ENCODE measurements at regions not wholly inside any gene's neighbourhood (a gene's known extent, or its start where the extent isn't known, plus 50 kb on each side); places are given as distances from the start of the nearest gene placed in this dataset.
"Not testable (repeated sequence)": the region's sequence is repeated elsewhere in the genome, so short reads cannot be mapped to it uniquely, and the experiment has no call there.

DNA sequence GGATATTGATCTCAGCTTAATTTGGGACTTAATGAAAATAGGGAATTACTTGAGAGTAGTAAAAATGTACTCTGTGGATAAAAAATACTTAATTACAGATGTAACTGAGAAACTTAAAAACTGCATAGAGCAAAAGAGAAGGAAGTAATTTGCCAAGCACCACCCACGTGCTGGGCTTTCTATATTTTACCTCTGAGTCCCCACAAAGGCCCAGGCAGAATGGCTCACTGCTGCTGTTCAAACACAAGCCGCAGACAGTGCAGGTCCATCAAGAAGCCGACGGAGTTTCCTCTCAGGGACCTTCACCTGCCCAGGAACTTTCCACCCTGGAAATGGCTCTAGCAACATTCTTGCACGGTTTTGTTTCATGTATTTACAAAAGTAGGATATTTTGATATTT, 77.2 kb upstream of the TRPM1 start:
- DNase-seq (ENCODE audit: low read depth in 1 of 2, low spot score in 1 of 2) = no peak

DNA sequence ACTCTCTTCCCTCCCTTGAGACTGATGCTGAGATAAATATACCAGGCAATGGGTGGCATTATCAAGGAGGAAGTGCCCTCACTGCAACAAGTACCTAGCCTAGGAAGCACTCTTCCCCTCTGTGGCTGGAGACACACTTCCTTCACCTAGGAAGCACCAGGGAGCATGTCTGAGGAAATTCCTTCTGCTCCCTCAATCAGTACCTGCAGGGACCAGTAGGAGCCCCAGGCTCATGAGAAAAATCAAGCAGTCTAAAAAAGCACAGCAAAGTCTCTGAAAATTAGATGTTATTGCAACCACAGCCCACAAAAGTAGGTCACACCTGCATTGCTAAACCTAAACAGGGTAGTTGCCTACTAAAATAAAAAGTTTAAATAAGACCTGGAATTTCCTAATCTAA, 78.2 kb upstream of the TRPM1 start:
- no peak for DNase-seq (ENCODE audit: low read depth in 1 of 2, low spot score in 1 of 2)

DNA sequence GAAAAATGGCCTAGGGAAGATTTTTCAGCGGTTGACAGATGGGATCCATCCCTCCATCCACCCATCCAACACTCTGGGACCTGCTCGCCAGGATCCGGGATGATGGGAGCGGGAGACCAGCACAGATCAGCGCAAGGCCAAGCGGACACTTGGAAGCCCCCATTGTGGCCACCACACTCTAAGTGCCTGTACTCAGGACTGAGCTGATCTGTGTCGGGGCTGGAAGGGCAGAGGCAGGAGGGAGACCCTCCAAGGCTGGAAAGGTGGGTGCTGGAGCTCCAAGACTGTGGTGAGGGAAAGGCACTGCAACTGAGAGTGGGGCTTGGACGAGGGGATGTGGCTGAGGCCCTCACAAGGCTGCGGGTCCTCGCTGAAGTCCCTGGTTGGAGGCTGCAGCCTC, 91.8 kb upstream of the TRPM1 start:
- no peak for DNase-seq (ENCODE audit: low read depth in 1 of 2, low spot score in 1 of 2)

DNA sequence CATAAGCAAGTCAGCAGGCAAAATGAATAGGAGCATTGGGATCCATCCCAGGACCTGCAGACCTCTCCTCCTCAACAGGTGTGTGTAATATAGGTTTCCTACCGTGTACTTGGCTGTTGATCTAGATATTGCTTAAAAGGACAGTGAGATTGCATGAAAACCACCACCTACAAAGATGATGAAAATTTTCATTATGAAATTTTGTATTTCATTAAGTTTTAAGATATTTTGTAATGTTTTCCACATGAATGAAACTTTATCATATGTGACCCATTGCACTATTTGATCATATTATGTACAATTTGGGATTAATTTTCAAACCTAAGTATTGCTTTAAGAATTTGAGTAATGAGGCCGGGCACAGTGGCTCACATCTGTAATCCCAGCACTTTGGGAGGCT, 94.3 kb upstream of the TRPM1 start:
- DNase-seq (ENCODE audit: low read depth in 1 of 2, low spot score in 1 of 2) = no peak

DNA sequence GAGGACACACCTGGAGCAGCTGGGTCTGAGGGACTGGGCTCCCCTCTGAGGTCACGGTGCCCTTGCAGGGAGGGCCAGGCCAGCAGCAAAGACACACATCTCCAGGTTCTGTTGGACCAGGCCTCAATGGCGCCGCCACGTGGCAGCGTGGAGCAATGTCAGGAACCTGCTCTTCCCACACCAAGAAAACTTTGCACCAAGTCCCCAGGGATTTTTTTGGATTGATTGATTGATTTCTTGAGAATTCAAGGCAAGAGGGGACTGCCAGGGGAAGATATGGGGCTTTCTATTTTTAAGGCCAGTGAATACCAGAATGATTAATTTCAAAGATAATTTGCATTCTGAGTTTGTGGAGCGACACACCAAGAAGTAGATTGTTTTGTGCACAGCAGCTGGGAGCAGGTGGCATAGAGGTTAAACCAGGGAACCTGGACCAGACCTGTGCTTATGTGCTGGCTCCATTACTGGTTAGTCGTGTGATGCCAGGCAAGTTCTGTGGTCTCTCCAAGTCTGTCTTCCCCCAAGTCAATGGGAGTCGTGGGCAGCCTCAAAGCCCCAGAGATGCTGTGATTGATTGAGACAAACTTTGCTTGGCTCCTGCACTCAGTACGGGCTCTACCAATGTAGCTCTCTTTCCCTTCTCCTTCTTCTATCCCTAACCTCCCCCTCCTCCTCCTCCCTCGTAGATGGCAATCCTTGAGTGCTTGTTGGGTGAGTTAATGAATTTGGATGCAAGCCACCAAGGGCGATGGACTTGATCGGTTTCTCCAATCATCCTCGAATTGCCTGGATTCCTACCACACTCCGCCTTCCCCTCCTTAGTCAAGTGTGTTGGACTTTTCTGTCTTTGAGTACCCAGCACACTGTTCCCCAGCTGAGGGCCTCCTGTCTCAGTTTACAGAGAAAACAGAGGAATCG, 96.2 kb upstream of the TRPM1 start:
- DNase-seq (ENCODE audit: low read depth in 1 of 2, low spot score in 1 of 2) = no peak

DNA sequence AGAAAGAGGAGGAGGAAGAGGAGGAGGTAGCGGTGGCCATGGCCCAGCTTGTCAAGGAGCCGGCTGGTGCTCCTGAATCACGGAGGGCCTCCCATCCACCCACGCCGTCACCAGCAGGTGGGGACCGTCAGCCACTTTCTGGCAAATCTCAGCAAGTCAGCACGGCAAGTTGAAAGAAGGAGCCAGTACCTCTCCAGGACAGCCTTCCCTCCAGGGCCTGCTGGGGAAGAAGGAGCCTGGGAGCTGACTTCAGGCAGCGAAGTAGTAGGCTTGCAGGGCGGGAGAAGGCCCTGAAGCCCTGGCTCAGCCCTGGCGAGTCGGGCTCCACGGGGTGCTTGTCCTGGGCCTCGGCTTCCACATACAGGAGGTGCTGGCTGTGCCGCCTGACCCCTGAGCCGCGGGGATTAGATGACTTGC, 99.2 kb upstream of the TRPM1 start:
- DNase-seq (ENCODE audit: low read depth in 1 of 2, low spot score in 1 of 2) = peak; percentile 39 to 43

DNA sequence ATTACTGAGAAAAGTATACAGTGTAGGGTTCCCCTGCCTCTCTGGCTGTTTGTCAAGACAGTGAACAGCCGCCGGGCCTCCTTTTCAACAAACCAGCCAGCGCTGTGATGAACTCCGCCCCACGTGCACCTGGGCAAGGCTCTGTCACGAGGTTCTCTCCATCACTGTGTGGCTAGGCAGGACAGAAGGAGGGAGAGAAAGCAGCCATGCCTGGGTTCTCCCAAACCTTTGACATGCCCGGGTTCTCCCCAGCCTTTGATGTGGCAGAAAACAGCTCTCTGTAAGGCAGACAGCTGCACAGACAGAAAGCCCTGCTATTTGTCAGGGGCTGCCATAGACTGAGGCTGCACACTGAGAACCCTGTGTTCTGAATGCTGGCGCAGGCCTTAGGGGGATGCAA, 101.4 kb upstream of the TRPM1 start:
- no peak for DNase-seq (ENCODE audit: low read depth in 1 of 2, low spot score in 1 of 2)

DNA sequence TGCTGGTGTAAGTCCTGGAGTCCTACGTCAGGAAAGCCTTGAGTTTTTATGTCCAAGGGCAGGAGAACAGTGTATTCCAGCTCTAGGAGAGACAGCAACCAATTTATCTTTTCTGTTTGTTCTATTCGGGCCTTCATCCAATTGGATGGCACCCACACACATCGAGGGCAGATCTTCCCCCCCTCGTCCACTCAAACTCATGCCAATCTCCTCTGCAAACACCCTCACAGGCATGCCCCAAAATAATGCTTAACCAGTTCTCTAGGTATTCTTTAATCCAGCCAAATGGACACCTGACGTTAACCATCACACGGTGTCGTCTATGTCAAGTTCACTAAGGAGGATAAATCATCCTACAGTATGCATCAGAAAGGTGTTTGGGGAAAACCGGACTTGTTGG, 102.5 kb upstream of the TRPM1 start:
- DNase-seq (ENCODE audit: low read depth in 1 of 2, low spot score in 1 of 2) = no peak

DNA sequence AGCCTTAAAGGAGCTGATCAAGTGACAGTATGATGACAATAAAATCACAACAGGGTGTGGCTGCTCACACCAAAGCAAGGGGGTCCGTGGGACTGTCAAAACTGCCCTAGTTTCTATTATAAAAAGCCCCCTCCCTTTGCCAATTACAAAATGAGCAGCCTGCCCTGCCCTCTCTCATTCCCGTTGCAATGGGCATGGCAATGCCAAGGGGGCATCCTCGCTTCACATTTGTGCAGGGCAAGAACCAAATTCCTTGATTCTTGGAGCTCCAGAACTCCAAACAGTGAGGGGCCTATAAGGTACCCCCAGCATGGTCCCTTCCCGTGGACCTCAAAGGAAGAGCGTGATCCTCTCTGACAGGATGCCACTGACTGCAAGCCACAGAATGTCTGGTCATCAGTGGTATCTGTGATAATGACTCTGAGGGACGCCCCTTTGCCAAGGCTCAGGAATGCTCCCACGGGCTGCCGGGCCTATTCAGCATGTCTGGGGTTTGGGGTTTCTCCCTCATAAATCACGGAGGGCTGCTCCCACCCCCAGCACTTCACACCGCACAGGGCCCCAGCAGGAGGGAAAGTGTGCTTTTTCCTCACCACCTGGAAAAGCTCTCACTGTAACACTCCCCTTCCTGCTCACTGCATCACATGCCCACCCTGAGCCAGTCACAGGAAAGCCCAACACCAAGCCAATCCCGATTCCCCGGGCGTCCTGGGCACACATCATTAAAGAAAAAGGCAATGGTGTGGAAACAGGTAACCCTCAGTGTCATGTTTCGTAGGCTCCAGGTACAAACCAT, 105.1 kb upstream of the TRPM1 start:
- no peak for DNase-seq (ENCODE audit: low read depth in 1 of 2, low spot score in 1 of 2)

DNA sequence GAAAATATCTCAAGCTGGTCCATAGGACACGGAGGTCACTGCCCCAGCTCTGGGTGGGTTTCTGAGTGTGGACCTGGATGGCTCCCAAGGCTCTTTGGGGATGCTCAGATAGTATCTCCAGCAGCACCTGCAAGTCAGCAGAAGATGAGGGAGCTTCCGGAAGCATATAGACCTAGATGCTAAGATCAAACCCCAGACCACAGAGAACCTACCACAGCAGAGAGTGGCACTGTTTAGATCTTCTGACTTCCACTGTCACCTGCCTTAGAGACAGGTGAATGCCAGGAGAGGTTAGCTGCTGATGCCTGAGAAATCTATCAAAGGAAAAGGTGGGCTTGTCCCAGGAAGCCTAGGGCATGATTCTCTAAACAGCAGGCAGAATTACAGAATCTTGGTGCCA, 105.7 kb upstream of the TRPM1 start:
- DNase-seq (ENCODE audit: low read depth in 1 of 2, low spot score in 1 of 2) = no peak

DNA sequence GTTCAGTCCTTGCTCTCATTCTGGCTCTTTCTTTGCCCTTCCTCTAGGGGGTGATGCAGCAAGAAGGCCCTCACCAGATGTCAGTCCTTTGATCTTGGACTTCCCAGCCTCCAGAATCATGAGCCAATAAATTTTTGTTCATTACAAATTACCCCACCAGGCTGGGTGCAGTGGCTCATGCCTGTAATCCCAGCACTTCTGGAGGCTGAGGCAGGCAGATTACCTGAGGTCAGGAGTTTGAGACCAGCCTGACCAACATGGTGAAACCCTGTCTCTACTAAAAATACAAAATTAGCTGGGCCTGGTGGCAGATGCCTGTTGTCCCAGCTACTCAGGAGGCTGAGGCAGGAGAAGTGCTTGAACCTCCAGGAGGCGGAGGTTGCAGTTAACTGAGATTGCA, 106.3 kb upstream of the TRPM1 start:
- not testable (repeated sequence) for DNase-seq (ENCODE audit: low read depth in 1 of 2, low spot score in 1 of 2)

DNA sequence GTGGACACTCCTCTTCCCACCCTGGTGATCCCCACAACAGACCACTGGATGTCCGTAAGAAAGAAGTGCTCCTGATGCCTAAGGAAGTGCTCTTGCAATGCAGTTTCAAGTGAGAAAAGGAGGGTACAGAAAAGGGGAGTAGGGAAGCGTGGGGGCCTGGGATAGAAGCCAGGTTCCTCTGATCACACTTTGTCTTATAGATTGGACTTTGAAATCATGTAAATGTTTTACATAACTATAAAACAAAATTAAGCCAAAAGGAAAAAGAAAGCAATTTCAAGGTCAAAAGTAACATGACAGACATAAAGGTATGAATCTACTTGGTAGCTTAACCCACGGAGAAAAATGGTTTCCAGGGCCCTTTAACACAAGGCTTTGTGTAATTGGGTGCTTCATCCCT, 107.3 kb upstream of the TRPM1 start:
- DNase-seq (ENCODE audit: low read depth in 1 of 2, low spot score in 1 of 2) = no peak

DNA sequence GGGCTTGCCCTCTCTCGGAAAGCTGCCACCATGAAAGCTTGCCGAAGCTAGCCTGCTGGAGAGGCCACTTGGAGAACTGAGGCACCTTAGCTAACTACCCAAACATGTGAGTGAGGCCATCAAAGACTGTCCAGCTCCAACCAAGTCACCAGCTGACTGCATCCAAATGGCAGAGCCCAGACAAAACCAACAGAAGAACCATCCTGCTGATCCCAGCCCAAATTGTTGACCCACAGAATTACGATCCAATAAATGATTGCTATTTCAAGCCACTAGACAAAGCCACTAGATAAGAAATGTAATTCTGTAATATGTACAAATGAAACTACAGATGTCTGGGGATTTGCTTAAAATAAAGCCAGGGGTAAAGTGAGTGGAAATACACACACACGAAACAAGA, 109.8 kb upstream of the TRPM1 start:
- no peak for DNase-seq (ENCODE audit: low read depth in 1 of 2, low spot score in 1 of 2)

DNA sequence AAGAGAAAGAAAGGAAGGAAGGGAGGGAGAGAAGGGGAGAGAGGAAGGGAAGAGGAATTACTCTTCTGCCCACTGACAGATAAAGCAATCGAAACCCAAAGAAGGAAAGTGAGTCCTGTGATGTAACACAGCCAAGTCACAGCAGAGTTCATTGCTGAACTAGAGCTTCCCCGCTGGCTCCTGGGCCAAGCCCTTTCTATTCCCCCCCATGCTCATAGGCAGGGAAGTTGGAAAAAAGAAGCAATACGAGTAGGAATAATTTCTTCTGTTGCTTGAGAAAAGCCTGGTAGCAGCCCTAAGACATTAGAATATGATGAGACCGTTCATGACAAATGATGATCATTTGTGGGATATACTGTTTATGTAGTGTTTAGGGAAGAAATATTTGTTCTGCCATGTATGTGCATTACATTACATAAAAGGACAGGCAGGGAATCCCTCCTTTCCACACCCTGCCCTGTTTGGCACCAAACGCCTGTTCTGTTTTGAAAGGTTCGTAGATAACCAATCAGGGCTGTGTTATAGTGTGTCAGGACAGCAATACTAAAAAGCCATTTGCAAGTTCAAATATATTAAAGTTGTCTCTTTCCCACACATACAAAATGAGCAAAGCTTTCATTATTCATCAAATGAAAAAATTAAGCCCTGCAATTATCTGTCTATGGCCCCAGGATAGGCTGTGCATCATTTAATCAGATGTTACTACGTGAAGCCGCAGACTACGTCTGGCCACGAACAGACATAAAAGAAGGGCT, 111.0 kb upstream of the TRPM1 start:
- no peak for DNase-seq (ENCODE audit: low read depth in 1 of 2, low spot score in 1 of 2)

DNA sequence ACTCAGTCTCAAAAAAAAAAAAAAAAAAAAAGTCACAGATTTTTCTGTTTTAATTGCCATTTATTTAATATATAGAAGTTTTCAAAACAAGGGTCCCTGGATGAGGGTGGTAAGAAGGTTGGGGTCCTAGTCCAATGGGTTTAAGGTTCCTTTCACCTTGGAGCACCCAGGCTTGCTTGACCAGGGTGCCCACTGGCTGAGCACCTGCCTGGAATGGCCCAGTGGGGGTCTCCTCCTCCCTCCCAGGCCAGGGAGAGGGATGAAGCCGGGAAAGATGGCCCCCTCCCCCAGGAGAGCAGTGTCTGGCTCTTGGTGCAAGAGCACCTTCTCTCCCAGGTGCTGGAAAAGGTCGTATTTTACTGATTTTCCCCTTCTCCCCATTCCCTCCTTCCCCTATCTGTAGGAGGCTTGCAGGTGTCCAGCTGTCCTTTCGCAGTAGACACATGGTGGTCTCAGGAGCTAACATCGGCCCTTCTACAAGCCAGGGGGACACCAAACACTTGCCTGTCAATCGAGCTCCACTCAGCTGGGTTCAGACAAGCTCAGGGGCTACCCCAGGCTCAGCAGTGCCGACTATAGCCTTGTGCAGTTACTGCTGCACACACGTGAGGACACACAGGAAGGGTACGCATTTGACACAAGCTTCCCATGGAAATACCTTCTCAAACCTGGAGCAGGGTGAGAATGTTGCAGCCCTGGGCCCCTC, 112.3 kb upstream of the KLF13 start:
- DNase-seq (ENCODE audit: low read depth in 1 of 2, low spot score in 1 of 2) = no peak

DNA sequence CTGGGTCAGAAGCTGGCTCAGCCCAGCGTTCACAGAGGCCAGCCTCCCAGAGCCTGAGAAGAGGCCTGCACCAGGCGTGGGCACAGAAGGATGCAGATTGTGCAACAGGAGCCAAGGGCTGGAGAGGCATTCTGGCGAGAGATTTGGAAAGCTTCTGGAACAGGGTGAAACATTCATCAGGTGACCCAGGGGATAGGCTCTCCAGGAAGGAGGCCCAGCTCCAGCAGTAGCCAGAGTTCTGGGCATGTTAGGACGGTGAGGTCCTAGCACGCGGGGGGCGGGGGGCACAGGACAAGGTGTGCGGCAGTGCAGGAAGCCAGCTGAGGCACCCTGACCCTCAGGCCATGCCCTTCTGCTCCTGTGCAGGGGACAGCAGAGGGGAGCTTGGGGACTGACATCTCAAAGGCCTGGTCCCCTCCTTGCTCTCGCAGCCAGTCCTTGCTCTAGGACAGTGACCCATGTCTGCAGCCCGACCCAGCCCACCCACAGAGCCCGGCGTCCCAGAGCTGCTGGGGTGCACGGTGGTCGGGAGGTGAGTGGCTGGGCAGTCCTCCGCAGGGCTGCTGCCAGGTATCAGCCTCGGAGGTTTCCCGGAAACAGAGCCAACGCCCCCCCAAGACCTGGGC, 111.7 kb upstream of the KLF13 start:
- no peak for DNase-seq (ENCODE audit: low read depth in 1 of 2, low spot score in 1 of 2)

DNA sequence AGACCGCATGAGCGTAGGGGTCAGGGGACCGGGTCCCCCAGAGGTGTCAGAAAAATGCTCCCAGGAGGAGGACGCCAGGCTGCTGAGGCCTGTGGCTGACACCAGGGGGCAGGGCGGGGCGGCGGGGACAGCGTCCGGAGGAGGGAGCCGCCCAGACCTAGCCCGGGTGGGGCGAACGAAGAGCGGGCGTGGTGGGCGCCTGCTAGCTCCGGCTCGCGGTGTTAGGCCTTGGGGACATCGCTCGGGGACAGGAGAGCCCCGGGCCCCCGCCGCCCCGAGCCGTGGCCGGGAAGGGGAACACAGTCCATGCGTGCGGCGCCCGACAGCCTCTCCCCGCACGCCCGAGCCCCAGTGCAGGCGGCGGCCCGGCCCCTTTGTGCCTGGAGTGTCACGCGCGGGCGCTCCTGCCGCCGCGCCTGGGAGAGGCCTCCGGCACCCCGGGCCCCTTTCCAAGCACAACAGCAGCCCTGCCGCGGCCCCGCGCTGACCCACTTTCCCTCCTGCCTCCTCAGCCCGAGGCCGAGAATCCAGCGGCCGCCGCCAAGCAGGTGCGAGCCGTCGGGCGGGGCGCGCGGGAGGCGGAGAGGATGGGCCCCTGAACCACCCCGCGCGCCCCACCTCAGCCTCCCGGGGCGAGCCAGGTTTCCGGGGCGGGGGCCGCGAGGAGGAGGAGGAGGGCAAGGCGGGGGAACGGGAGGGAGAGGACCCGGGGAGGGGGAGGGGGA, 111.0 kb upstream of the KLF13 start:
- DNase-seq (ENCODE audit: low read depth in 1 of 2, low spot score in 1 of 2) = peak; percentile 67 to 70

DNA sequence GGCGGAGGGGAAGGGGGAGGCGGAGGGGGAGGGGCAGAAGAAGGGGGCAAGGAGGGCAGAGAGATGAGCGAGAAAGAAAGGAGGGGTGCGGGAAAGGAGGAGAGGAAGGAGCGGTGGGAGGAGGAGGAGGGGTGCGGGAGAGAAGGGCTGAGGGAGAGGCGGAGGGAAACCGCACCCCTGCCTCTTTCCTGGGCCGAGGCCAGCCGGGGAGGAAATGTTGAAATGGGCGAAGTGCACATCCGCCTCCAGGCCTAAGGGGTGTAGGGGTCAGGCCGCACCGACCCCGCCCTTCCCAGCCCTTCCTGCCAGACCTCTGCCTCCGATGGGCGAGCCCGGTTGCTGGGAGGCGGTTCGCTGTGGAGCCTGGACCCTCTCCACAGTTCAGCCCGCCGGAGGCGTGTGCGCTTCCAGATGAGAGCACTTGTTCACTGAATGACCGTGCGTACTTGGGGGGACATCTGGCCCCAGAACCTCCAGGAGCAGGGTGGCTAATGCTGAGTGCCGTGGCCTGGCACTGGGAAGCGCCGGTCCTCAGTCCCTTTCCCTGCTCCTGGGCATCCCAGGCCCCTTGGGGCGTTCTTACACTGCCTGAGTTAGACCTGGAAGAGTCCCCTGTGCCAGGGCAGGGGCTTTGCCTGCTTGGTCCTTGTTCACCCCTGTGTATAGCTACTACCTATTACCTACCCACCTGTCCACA, 110.3 kb upstream of the KLF13 start:
- peak in 1 of 2 donors; percentile 30 for DNase-seq (ENCODE audit: low read depth in 1 of 2, low spot score in 1 of 2)

DNA sequence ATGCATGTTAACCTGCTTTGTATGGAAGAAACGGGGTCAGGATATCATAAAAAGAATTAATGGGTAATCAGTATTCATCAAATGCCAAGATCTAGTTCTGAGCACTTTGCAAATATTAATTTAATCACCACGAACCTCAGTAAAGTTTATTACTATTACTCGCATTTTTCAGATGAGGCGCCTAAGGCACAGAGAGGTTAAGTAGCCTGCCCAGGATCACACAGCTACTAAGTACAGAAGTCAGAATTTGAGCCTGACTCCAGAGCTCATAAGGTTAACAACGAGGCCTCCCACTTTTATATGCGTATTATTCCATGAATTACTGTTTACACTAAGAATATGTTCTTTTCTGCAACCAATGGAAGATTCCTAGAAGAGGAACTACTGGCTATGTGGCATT, 109.6 kb upstream of the KLF13 start:
- DNase-seq (ENCODE audit: low read depth in 1 of 2, low spot score in 1 of 2) = no peak

All from activated T-helper 1 cell treated with anti-CD3 and anti-CD28 coated beads, Interleukin-2, amount 50 U/mL, for 16 hours (primary cell).